ENCODE measurements at regions not wholly inside any gene's neighbourhood (a gene's known extent, or its start where the extent isn't known, plus 50 kb on each side); places are given as distances from the start of the nearest gene placed in this dataset.

DNA sequence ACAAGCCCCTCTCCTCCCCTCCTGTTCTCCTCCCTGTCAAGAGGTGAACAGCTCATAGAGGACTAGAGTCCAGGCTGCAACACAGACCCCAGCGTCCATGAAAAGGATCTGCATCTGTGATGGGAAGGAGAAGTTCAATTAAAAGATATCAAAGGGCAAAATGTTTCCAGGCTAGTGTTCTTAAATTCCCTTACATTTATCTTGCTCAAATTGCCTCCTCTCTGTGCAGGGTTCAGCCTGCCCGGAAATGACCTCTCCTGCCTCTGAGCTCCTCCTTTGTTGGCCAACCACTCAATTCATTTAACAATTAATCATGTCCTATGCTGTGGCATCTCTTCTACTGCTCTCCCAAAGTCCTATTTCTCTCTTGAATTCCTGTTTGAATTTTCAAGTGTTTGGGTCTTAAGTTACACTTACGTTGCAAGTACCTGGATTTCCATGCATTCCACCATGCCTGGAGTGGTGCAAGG is 105.3 kb downstream of the TSN start:
- no peak for DNase-seq

DNA sequence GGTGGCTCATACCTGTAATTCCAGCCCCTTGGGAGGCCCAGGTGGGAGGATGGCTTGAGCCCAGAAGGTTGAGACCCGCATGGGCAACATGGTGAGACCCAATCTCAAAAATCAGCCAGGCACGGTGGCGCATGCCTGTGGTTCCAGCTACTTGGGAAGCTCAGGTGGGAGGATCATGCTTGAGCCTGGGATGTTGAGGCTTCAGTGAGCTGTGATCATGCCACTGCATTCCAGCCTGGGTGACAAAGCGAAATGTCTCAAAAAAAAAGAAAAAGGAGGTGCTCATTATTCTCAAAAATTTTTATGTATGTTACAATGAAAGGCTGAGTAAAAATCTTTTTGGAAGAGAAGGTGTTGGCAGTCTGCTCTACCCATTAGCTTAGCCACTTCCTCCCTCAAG is 106.8 kb downstream of the TSN start:
- no peak for DNase-seq

DNA sequence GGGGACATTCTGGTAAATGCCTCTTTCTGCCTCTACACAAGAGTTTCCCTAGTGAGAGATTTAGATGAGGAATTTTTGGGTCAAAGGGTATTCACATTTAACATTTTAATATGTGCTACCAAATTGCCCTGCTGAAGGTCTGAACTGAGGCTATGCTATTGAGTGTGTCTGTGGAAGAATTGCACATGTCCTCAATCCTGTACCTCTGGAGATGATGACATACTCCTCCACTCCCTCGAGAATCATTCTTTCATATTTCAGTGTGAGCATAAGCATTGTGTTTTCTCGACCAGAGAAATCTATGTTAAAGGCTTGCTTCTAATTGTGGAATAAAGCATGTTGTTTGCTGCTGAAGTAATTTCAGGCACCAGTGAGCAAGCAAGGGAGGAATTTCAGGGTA is 110.5 kb downstream of the TSN start:
- no peak for DNase-seq

DNA sequence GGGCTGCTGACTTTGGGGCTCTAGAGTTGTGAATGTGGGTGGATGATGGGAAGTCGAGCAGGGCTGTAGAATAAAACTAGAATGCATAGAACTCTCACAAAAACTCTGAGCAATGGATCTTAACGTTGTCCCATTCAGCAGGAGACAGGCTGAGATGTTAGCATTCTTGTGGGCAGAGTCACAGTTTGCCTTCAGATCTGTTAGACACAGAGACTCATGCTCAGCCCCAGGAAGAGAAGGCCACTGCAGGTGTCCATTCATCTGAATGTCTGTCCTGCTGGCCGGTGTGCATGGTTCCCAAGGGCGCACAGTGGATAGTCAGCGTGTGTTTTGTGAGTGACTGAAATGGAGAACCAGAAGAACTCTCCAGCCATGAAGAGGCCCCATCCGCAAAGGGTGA is 111.3 kb downstream of the TSN start:
- DNase-seq: no peak

DNA sequence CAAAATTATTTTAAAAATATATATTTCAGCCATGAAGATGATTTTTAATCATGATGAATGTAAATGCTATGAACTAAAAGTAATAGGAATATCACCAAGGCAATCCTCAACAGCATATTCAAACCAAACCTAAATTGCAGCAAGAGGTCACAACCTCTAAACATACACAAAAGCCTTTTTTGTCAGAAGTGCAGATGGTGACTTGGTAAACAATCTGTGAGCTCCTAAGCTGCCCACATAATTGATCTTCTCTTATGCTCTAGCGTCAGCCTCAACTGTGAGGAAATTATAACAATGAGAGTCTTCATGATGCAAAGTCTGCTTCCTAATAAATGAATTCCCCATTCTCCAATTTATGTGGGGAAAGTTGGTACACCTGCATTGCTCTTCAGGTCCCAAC is 113.2 kb downstream of the TSN start:
- no peak for DNase-seq

DNA sequence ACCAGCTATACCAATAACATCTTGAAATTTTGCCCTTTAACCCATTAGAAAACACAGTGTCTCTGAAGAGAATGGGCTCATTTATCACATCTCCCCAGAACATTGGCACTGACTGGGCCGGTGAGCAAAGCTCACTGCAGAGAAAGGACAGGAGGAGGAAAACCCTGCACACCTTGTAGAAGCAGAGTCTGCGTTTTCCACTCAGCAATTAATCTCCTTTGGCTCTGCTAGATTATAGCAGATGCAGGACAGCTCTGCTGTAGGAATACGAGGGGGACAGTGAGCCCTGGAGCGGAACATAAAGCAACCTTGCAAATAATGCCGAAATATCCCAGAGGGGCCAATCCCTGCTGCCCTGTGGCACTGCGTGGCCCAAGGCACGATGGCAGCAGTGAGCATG is 113.9 kb downstream of the TSN start:
- no peak for DNase-seq

DNA sequence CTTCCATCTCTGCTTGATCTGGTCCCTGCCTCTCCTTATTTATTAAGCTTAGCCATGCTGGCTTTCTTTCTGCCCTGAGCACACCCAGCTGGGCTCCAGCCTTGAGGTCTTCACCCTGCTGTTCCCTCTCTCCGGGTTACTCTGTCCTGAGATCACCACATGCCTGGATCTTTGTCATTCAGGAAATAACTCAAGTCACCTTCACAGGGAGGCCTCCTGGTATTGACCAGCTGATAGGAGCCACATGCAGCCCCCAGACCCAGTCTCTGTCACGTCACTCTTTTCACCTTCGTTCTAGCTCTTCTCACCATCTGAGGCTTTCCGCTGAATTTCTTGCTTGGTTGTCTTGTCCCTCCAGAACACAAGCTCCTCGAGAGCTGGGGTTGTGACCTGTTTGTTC is 114.4 kb downstream of the TSN start:
- DNase-seq: no peak

DNA sequence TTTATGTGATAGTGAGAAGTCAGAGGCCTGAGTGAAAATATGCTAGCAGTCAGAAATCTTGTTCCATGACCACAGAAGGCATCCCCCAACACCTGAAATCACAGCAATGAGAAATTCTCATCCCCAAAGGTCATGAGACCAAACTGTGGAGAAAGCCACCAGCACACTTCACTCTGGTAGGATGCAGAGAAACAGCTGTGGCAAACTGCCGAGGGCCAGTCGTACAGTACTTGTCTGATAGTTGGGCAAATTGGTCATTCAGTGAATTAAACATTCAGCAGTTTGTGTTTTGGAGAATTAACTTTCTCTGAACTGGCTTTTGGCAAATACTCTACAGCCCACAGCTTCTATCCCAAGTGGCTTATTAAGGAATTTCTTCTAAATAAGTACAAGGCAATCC is 117.2 kb downstream of the TSN start:
- no peak for DNase-seq

DNA sequence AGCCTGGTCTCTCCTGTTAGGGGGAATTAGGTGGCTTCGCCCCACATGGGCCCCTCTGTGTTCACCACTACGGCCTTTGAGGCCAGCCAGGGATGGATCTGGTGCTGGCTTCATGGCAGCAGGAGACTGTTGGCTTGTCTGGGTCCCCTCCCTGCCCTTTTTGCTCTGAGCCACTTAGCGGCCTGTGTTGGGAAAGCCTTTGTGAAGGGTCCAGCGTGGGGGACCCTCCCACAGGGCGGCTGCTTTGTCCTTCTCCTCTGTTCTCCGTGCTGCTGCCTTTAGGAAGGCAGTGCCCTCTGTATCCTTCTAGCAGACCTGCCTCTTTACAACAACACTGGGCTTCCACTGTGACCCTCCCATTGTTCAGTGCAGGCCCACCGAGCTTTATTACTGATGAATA is 118.4 kb downstream of the TSN start:
- no peak for DNase-seq

DNA sequence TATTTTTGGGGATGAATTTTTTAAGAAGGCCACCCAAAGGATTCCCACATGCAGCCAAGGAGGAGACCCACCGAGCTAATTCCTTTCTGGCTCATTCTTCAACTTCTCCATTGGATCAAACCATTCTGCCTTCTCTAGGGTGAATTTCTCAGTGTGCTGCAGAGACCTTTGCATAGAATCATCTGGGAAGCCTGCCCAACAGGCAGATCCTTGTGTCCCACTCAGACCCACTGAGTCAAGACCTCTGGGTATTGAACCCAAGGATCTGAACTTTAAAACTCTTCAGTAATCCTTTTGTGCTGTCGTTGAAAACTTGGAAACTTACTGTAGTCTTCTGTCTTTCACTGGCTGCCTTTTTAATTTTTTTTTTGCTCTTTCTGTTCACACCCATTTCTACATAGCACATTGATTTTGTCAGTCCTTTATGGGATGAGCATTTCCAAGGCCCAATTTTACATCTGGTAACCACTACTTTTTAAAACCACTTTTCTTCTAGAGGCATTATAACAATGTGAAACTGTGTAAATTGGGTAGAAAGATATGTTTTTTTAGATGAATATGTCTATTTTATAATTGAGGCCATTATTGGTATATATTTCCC is 120.2 kb downstream of the TSN start:
- no peak for DNase-seq

DNA sequence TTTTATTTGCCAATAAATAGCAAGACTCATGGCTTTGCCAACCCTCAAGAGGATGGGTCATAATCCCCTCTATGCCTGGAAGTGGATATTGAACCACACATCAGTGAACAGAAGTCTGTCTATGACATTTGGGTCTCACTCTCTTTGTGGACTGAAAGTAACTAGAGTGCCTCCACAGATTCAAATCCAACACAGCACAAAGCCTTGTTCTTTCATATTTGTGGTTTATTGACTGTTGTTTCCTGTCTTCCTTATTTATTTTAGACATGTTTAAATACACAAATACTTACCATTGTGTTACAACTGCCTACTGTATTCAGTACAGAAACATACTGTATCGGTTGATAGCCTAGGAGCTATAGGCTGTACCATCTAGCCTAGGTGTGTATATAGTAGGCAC is 121.9 kb downstream of the TSN start:
- peak; percentile 35 for DNase-seq

DNA sequence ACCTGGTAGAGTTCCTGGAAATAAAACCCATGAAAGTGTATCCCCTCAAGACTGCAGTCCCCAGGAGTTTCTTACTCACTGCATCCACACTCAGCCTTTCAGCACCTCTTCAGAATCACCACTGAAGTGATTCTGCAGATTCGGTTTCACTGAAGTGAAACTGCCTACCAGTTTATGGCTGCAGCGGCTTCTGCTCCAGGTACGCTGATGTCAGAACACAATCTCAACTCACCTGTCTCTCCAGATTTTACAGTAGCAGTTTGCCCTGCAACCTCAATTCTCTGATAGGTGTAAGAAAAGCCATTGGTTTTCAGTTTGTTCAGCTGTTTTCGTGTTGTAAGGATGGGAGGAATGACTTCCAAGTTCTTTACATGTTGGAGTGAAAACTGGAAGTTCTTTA is 124.8 kb downstream of the TSN start:
- no peak for DNase-seq

DNA sequence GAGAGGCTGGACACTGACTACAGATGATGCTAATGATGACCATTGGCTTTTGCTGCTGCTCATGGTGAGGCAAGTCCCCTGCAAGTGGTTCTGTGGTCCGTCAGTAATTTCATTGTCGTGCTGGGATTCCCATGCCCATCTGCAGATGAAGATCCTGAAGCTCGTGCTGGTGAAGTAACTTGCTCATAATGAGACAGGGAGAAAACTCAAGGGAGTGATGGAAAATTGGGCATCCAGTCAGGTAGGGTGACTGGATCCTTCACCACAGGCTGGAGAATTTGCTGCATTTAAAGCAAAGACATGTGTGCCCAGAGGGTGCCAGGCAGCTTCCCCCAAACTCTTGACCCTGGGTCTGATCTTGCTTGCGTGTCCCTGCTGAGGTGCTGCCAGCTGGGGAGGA is 125.6 kb downstream of the TSN start:
- no peak for DNase-seq

DNA sequence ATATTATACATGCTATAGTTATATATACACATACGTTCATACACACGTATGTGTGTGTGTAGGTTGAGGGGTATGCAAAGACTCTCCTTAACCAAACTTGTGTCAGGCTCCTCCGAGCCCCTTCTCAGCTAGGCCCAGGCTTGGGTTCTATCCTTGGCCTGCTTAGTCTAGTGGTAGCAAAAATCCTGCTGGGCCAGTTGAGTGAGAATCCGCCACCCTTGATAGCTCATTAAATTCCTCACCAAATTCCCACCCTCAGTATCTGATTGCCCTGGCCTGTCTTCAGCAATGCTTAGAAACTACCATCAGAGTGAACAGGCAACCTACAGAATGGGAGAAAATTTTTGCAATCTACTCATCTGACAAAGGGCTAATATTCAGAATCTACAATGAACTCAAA is 126.5 kb downstream of the TSN start:
- DNase-seq: no peak

DNA sequence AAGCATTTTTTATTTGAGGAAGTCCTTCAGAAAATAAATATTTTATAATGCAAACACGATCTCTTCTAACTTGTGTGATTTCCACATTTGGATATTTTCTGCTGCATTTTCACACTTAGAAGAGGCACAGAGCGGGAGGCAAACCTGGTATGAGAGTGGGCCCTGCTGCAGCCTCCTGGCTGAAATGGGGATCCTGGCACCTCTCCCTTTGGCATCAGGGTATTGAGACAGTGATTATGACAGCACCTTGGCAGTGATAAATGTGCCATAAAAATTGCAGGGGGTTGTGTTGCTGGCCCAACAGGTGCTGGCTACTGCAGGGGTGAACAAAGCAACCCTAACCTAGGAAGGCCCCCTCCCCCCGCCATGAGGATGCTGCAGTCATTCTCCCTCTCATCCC is 128.6 kb downstream of the TSN start:
- DNase-seq: no peak

DNA sequence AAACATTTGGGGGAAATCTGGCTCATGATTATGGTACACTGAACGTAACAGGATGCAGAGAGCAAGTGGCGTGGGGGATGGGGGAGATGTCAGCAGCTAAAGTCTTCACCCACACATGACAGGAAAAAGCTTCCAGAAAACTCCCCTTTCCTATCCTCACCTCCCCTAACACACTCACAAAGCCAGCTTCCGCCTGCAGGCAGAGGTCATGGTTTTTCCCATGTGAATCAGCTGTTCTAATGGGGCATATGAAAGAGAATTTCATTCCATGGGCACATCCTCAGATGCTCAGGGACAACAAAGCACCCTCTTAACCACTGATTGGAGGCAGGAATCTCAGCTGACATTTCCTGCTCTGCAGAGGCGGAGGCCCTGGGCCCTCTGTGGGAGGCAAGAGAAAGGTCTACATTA is 129.1 kb downstream of the TSN start:
- no peak for DNase-seq

DNA sequence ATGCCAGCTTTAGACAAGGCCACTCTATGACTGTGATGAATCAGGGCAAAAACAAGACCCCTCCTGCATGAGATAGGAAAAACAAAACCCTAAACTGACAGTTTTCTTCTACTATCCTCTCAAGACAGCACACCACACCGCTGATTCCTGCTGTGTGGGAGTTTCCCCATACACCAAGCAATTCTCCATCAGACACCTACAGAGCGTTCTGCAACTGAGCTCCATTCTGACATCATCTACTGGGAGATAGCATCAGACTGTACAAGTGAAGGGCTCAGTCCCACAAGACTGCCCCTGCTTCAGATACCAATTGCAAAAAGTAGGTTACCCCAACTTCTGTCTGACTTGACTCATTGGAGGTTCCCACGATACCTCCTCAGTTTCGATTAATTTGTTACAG is 130.6 kb downstream of the TSN start:
- no peak for DNase-seq

DNA sequence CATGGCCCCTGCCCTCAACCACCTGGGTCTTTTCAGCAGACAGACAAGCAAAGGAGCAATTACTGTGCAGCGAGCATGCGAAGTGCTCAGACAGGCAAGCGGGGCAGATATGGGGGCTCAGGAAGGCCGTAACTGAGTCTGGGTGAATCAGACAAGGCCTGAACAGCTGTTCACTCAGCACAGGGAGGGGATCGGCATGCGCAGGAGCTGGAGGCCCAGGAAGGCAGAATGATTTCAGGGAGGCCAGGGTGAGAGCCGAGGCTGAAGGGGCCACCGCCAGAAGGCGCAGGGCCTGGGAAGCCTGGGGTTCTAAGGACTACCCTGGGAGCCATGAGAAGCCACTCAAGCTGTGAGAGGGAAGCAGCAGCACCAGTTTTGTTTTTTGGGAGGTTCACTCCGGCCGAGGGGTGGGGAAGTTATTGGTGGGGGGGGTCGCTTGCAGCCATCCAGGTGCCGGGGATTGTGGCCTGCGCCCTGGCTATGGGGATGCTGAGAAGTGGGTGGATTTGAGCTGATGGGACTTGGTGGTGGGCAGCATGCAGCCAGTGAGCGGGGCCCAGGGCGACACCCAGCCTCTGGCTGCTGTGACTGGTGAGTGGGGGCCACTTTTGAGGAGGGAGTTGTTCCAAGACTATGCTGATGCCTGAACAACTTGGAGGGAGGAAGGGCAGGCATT is 132.2 kb downstream of the TSN start:
- DNase-seq: no peak

DNA sequence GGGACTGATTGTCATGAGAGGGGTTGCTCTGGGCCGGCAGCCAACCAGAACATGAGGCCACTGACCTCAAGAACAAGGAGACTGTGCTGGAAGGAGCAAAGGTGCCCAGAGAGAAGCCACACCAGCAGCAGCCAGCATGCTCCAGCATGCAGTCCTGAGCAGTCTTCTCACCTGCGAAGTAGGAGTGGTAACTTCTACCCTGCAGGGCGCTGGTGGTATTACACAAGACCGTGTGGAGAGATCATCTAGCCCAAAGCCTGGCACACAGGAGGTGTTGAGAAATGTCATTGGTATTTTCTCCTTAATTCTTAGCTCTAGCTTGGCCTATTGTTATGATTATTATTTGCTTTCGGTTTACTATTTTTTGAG is 132.7 kb downstream of the TSN start:
- DNase-seq: peak; percentile 53

DNA sequence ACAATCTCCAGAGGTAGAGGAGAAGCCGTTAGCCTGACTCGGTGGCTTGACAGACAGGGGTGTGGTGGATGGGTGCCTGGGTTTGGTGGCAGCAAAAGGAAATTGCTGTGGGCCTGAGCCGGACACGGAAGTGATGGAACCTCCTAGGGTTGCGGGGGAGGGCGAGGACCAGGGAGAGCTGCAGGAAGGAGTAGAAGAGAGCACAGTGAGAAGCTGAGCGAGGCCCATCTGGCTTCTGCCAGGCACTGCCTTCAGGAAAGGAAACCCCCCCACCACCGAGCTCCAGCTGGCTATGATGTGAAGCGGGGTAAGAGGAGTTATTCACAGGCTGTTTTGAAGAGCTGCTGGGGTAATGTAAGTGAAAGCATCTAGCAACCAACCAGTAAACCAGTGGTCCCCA is 134.6 kb downstream of the TSN start:
- no peak for DNase-seq

DNA sequence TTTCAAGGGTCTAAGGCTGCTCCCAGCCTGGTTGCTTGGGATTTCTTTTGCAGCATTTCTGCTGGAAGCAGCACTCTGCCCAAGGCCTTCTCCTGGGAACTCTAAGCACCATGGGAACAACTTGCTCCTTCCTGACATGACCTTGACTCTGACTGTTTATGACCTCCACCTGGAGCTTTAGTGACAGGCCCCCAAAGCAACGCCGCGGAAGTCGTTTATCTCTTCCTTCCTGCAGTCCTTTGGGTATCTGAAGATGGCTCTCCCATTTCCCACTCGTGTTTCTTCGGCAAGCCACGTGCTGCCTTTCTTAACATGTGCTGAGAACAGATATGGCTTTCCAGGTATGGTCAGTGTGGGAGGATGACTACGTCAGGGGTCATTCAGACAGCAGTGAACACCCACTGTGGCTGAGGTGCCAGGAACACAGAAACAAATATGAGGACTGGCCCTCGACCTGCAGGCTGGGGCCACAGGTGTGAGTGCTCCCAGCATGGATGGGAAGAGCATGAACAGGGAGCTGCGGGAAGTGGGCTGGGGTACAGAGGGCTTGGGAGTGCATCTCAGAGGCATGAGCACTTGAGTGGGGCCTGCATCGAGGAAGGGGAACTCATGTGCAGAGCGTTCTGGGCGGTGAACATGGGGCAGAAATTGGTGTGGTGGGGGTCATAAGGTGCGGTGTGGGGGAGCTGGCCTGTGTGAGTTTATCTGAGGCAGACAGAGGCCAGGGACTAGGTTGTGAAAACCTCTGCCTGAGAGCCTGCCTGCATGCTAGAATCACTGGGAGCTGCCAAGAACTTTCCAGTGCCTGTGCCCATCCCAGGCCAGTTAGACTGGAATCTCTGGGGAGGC is 140.5 kb downstream of the TSN start:
- DNase-seq: no peak

DNA sequence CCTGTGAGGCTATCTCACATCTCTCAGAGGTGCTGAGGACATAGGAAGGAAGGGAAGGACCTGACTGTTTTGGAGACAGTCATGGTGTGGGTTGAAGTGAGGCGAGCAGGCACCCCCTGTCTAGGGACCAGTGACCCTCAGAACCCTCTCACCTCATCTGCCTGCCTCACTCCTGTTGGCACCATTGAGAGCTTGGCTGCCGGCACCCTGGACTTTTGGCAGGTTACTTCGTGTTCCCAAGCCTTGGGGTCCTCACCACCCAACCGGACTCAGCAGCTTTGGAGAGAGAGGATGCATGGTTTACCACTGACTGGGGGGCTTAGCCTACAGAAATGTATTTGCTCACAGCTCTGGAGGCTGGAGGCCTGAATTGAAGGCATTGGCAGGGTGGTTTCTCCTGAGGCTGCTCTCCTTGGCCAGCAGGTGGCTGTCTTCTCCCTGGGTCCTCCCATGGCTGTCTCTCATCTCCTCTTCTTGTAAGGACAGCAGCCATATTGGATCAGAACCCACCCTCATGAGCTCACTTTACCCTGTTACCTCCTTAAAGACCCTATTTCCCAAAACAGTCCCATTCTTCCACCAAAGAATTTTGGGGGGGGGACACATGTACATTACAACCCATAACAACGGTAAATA is 142.0 kb downstream of the TSN start:
- DNase-seq: peak; percentile 72

DNA sequence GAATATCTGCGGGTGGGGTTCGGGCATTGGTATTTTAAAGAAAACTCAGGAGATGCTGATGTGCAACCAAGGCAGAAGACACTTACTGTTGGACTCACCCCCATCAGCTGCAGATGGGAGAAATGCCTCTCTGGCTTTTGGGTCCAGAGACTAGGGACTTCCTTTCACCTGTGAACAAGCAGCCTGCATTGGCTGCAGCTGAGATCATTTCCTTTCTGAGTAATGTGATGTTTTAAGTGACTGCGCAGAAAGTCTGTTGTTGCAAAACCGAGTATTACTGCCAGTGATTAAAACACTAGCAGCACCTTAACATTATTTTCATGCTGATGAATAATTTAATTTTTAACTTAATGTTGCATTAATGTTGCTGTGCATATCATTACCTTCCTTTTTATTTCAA is 143.0 kb downstream of the TSN start:
- peak; percentile 7 for DNase-seq

DNA sequence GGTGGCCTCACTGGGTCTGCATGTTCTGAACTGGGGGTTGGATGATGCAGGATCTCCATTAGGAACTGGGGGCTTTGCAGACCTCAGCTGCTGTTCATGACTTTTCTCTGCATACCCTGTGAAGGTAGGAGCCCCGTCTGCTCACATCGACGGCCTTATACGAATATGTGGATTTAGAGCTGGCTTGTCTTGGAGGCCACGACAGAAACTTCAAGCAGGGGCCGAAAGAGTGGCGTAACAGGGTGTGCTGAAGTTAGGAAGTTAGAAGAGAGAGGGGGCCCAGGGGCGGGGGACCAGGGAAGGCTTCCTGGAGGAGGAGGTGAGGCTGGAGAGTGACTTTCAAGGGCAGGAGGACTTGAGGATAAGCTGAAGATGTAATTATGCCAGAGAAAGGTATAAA is 144.9 kb downstream of the TSN start:
- DNase-seq: no peak

Measured in DMS53 (cell line).